KOPT-K1 (cell line): ENCODE measurements at regions not wholly inside any gene's neighbourhood (a gene's known extent, or its start where the extent isn't known, plus 50 kb on each side); places are given as distances from the start of the nearest gene placed in this dataset.
"Not testable (repeated sequence)": the region's sequence is repeated elsewhere in the genome, so short reads cannot be mapped to it uniquely, and the experiment has no call there.

Experiments
- H3K27ac ChIP-seq: fragments of 200-600 bp; sonication (generic); 2 replicates; pipeline ENCODE4 v1.5.1; 2016; ENCODE audit warnings: antibody characterized with exemption, mild to moderate bottlenecking, low read depth, low read length; ENCODE audit not compliant: poor library complexity, severe bottlenecking
- H3K36me3 ChIP-seq: fragments of 200-600 bp; sonication (generic); 2 replicates; pipeline ENCODE4 v1.5.1; 2017; ENCODE audit warnings: antibody characterized with exemption, mild to moderate bottlenecking, low read length, moderate library complexity; ENCODE audit not compliant: insufficient read depth
- H3K9me3 ChIP-seq: fragments of 200-600 bp; sonication (generic); 2 replicates; pipeline ENCODE4 v1.5.1; 2017; ENCODE audit warnings: antibody characterized with exemption, low read length, mild to moderate bottlenecking; ENCODE audit not compliant: insufficient read depth, poor library complexity, severe bottlenecking

DNA sequence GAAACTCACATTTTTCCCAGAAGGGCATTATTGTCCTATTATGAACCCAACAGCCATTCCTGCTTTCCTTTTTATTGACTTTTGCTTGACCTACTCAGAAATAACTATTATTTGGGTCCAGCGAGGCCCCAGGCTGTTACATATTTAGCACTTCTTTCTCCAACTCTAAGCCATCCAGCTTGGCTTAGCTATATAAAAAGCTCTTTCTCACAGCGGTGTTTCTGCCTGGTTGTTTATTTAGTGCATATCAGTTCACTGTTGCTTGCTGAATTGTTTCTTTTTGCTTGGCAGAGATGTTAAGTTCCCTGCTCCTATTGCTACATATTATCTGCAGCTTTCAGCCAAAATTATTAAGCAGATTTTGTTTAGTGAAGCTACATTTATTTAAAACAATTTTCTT, 1156.8 kb upstream of the SEMA6A start:
- Histone ChIP-seq H3K36me3 (no peaks in the 10 kb centered on the region), H3K9me3 (no peaks in the 10 kb centered on the region), H3K27ac (no peak overlapping the region)

DNA sequence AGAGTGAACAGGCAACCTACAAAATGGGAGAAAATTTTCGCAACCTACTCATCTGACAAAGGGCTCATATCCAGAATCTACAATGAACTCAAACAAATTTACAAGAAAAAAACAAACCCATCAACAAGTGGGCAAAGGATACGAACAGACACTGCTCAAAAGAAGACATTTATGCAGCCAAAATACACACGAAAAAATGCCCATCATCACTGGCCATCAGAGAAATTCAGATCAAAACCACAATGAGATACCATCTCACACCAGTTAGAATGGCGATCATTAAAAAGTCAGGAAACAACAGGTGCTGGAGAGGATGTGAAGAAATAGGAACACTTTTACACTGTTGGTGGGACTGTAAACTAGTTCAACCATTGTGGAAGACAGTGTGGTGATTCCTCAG, 1146.2 kb upstream of the SEMA6A start:
- H3K27ac ChIP-seq, H3K36me3 ChIP-seq, H3K9me3 ChIP-seq: not testable (repeated sequence)

DNA sequence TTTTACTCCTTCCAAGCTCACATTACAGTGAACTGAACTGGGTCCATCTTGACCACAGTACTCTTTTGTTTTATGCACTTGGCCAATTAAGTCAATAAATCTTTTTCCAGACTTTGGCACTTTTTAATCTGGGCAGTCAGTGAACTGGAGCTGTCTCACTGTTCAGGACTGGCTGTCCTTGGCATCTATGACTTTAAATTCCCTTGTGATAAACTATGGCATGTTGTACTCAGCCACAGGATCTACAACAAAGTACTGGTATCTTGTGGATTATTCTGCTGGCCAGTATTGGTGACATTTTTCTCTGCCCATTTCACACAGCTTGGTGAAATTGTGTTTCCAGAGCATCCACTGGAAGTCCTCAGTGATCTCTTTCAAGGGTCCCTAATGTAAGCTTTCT, 1144.8 kb upstream of the SEMA6A start:
- H3K9me3 ChIP-seq, result peaks cover 4% of the 10 kb centered on the region
- H3K36me3 ChIP-seq, result no peaks in the 10 kb centered on the region
- H3K27ac ChIP-seq, result no peak overlapping the region

DNA sequence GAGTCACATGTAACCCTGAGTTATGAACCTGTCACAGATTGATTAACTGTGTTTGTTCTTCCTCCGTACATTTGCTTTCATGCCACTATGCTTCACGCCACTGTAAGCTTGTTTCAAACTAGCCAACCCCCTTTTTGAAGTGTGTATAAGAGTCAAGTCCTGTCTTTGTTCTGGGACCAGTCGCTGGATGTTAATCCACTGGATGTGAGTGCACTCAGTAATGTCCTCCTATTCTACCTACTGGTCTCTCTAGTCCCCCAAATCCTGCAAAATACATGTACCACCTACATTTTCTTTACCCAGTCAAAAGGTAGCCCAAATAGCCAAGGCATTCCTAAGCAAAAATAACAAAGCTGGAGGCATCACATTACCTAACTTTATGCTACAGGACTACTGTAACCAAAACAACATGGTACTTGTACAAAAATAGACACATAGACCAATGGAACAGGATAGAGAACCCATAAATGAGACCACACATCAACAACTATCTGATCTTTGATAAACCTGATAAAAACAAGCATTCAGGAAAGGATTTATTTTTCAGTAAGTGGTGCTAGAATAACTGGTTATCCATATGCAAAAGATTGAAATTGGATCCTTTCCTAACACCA, 1139.1 kb upstream of the SEMA6A start:
- no peak overlapping the region for H3K27ac ChIP-seq
- peaks cover 28% of the 10 kb centered on the region for H3K9me3 ChIP-seq
- no peaks in the 10 kb centered on the region for H3K36me3 ChIP-seq

- no peaks in the 10 kb centered on the region for H3K36me3 ChIP-seq
- H3K9me3 ChIP-seq, result no peaks in the 10 kb centered on the region
- H3K27ac ChIP-seq, result no peak overlapping the region
Observed at GRCh38 chr5:117701062-117701461, 1126.4 kb upstream of the SEMA6A start.

GRCh38 chr5:117692606-117693005, 1118.0 kb upstream of the SEMA6A start:
- no peaks in the 10 kb centered on the region for H3K9me3 ChIP-seq
- no peaks in the 10 kb centered on the region for H3K36me3 ChIP-seq
- H3K27ac ChIP-seq, result no peak overlapping the region

- Histone ChIP-seq H3K27ac (no peak overlapping the region), H3K9me3 (no peaks in the 10 kb centered on the region), H3K36me3 (no peaks in the 10 kb centered on the region)
Observed at GRCh38 chr5:117691081-117691870, 1116.7 kb upstream of the SEMA6A start.

- H3K36me3 ChIP-seq, result no peaks in the 10 kb centered on the region
- no peak overlapping the region for H3K27ac ChIP-seq
- no peaks in the 10 kb centered on the region for H3K9me3 ChIP-seq
Observed at GRCh38 chr5:117690612-117691011, 1116.0 kb upstream of the SEMA6A start.

GRCh38 chr5:117686926-117687325, 1112.3 kb upstream of the SEMA6A start:
- no peak overlapping the region for H3K27ac ChIP-seq
- no peaks in the 10 kb centered on the region for H3K36me3 ChIP-seq
- no peaks in the 10 kb centered on the region for H3K9me3 ChIP-seq

GRCh38 chr5:117682416-117682815, 1107.8 kb upstream of the SEMA6A start:
- Histone ChIP-seq H3K9me3 (no peaks in the 10 kb centered on the region), H3K36me3 (no peaks in the 10 kb centered on the region), H3K27ac (no peak overlapping the region)

DNA sequence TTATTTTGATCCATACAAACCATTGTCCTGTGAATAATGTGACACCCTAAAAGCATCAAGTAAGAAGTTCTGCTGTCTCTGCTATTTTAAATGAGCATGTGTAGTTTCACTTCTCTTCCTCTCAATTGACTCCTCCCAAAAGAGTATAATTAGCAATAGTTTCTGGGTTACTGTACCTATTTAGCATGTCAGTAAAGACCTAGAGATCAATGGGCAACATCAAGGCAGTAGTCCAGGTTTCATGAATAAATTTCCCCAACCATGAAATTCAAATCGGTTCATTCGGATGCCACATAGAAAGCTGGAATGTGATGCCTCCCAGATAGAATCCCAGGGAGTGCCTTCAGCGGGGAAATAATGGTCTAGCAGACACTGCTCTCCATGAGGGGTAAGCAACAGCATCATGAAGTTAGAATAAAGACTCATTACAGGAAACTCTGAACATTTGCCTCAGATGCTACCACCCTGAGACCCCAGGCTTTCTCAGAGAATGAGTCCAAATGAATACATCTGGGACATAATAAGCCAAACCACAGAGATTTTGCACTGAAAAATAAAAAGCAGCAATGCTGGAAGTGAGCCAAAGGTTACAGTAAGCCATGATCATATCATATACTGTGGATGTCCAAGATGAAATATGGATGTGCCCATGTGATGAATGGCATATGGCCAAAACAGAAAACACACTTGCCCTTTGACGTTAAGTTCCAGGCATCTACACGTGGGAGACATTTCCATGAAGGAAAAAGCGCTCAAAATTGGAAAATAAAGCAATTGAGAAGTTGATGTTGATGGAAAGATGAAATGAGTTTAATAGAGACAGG, 1107.0 kb upstream of the SEMA6A start:
- Histone ChIP-seq H3K27ac (no peak overlapping the region), H3K9me3 (no peaks in the 10 kb centered on the region)

GRCh38 chr5:117680426-117680825, 1105.8 kb upstream of the SEMA6A start:
- no peak overlapping the region for H3K27ac ChIP-seq
- H3K36me3 ChIP-seq, result no peaks in the 10 kb centered on the region
- no peaks in the 10 kb centered on the region for H3K9me3 ChIP-seq

More for the DNA sequence above, 1107.0 kb upstream of the SEMA6A start:
- no peaks in the 10 kb centered on the region for H3K36me3 ChIP-seq

DNA sequence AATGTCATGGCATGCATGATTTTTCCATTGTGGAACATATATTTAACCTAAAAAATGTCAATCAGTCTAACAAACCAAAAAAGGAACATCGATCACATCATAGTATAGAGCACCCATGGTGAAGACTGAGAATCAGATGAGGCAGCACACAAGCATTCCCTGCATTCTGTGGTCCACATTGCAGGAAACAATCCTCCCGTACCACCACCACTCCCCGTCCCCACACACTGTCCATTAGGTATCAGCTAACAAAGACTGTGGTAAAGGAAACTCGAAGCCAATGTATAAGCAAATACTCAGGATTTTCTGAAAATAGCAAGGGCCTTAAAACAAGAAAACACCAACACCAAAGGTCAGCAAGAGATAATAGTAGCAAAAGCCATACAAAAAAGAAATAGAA, 1104.4 kb upstream of the SEMA6A start:
- Histone ChIP-seq H3K27ac (no peak overlapping the region), H3K36me3 (no peaks in the 10 kb centered on the region), H3K9me3 (no peaks in the 10 kb centered on the region)

GRCh38 chr5:117675646-117676045, 1101.0 kb upstream of the SEMA6A start:
- no peaks in the 10 kb centered on the region for H3K9me3 ChIP-seq
- no peaks in the 10 kb centered on the region for H3K36me3 ChIP-seq
- H3K27ac ChIP-seq, result no peak overlapping the region

DNA sequence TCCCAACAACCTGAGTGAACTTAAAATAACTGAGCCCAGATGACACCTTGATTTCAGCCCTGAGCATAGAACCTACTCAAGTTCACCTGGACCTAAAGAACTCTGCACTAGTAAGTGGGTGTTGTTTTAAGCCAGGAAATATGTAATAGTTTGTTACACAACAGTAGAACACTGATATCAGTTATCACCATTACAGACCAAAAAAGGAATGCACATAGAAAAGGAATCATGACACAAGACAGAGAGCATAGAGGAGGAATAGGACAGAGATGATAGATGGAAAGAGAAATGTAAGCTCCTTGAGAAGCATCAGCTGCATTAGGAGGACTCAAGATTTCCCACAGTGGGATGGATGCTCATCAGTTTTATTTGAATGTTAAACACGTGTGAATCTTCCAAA, 1096.9 kb upstream of the SEMA6A start:
- H3K27ac ChIP-seq, result no peak overlapping the region
- H3K36me3 ChIP-seq, result no peaks in the 10 kb centered on the region
- no peaks in the 10 kb centered on the region for H3K9me3 ChIP-seq
